ENCODE measurements at regions not wholly inside any gene's neighbourhood (a gene's known extent, or its start where the extent isn't known, plus 50 kb on each side); places are given as distances from the start of the nearest gene placed in this dataset.

GRCh38 chr6:120620900-120621299 lies 713.4 kb downstream of the TBC1D32 start:
- no peak for FAIRE-seq

GRCh38 chr6:120615238-120615637 lies 719.0 kb downstream of the TBC1D32 start:
- FAIRE-seq: no peak

- no peak for FAIRE-seq
These were observed 719.6 kb downstream of the TBC1D32 start for GRCh38 chr6:120614723-120615122.

GRCh38 chr6:120608826-120609225 lies 725.5 kb downstream of the TBC1D32 start:
- no peak for FAIRE-seq

- no peak for FAIRE-seq
These were observed 727.5 kb downstream of the TBC1D32 start for GRCh38 chr6:120606743-120607142.

- FAIRE-seq: no peak
These were observed 729.8 kb downstream of the TBC1D32 start for GRCh38 chr6:120604510-120604909.

- FAIRE-seq: no peak
These were observed 743.7 kb downstream of the TBC1D32 start for GRCh38 chr6:120590611-120591010.

- no peak for FAIRE-seq
These were observed 745.9 kb downstream of the TBC1D32 start for GRCh38 chr6:120588424-120588823.

- FAIRE-seq: no peak
These were observed 746.9 kb downstream of the TBC1D32 start for GRCh38 chr6:120587381-120587780.

GRCh38 chr6:120584111-120584760 lies 750.0 kb downstream of the TBC1D32 start:
- FAIRE-seq: no peak

- no peak for FAIRE-seq
These were observed 758.2 kb downstream of the TBC1D32 start for GRCh38 chr6:120576061-120576460.

- FAIRE-seq: no peak
These were observed 764.6 kb downstream of the TBC1D32 start for GRCh38 chr6:120569714-120570113.

- no peak for FAIRE-seq
These were observed 769.5 kb downstream of the TBC1D32 start for GRCh38 chr6:120564779-120565178.

GRCh38 chr6:120558294-120558693 lies 776.0 kb downstream of the TBC1D32 start:
- FAIRE-seq: no peak

GRCh38 chr6:120557554-120557953 lies 776.7 kb downstream of the TBC1D32 start:
- no peak for FAIRE-seq

- no peak for FAIRE-seq
These were observed 777.8 kb downstream of the TBC1D32 start for GRCh38 chr6:120556491-120556890.

- FAIRE-seq: no peak
These were observed 780.9 kb downstream of the TBC1D32 start for GRCh38 chr6:120553353-120553752.

GRCh38 chr6:120545353-120545752 lies 788.9 kb downstream of the TBC1D32 start:
- FAIRE-seq: no peak

- no peak for FAIRE-seq
These were observed 799.3 kb downstream of the TBC1D32 start for GRCh38 chr6:120534954-120535353.

- FAIRE-seq: no peak
These were observed 807.7 kb downstream of the TBC1D32 start for GRCh38 chr6:120526576-120526975.

GRCh38 chr6:120514544-120514943 lies 819.7 kb downstream of the TBC1D32 start:
- no peak for FAIRE-seq

GRCh38 chr6:120511712-120512111 lies 822.6 kb downstream of the TBC1D32 start:
- FAIRE-seq: no peak

- FAIRE-seq: no peak
These were observed 835.6 kb downstream of the TBC1D32 start for GRCh38 chr6:120498711-120499110.

GRCh38 chr6:120496661-120497060 lies 837.6 kb downstream of the TBC1D32 start:
- no peak for FAIRE-seq

- FAIRE-seq: no peak
These were observed 840.8 kb downstream of the TBC1D32 start for GRCh38 chr6:120493505-120493904.

Measured in endometrium (tissue), 2 donors.